GM18858 (cell line): ENCODE measurements at regions not wholly inside any gene's neighbourhood (a gene's known extent, or its start where the extent isn't known, plus 50 kb on each side); places are given as distances from the start of the nearest gene placed in this dataset.
A peak's percentile ranks its signal among the peaks of the same experiment; 100 is the strongest.
"Not testable (repeated sequence)": the region's sequence is repeated elsewhere in the genome, so short reads cannot be mapped to it uniquely, and the experiment has no call there.

Experiments
- ATAC-seq: cut with Tn5 transposase; IDR thresholded peaks from one replicate; pipeline ENCODE4 v1.9.1; 2021; ENCODE audit not compliant: unreplicated experiment

GRCh38 chr6:21909321-21909720 lies 315.8 kb downstream of the SOX4 start:
- ATAC-seq, result no peak

- ATAC-seq, result no peak
Measured at GRCh38 chr6:21911208-21911607, 317.7 kb downstream of the SOX4 start.

GRCh38 chr6:21912151-21912832 lies 318.7 kb downstream of the SOX4 start:
- no peak for ATAC-seq

GRCh38 chr6:21914121-21914973 lies 320.8 kb downstream of the SOX4 start:
- no peak for ATAC-seq

GRCh38 chr6:21915707-21916260 lies 322.2 kb downstream of the SOX4 start:
- no peak for ATAC-seq

- no peak for ATAC-seq
Measured at GRCh38 chr6:21918041-21918440, 324.5 kb downstream of the SOX4 start.

- ATAC-seq, result no peak
Measured at GRCh38 chr6:21918666-21919065, 325.1 kb downstream of the SOX4 start.

- no peak for ATAC-seq
Measured at GRCh38 chr6:21922086-21922485, 328.5 kb downstream of the SOX4 start.

- no peak for ATAC-seq
Measured at GRCh38 chr6:21924002-21924401, 330.5 kb downstream of the SOX4 start.

GRCh38 chr6:21928827-21929226 lies 335.3 kb downstream of the SOX4 start:
- no peak for ATAC-seq

- ATAC-seq, result no peak
Measured at GRCh38 chr6:21931641-21932335, 338.2 kb downstream of the SOX4 start.

- ATAC-seq, result no peak
Measured at GRCh38 chr6:21933351-21933750, 339.8 kb downstream of the SOX4 start.

GRCh38 chr6:21935142-21935541 lies 341.6 kb downstream of the SOX4 start:
- no peak for ATAC-seq

GRCh38 chr6:21935561-21936028 lies 342.0 kb downstream of the SOX4 start:
- ATAC-seq, result peak; percentile 40

GRCh38 chr6:21937466-21937865 lies 343.9 kb downstream of the SOX4 start:
- no peak for ATAC-seq

- not testable (repeated sequence) for ATAC-seq
Measured at GRCh38 chr6:21939066-21939465, 345.5 kb downstream of the SOX4 start.

GRCh38 chr6:21941926-21942325 lies 348.4 kb downstream of the SOX4 start:
- no peak for ATAC-seq

- ATAC-seq, result no peak
Measured at GRCh38 chr6:21942897-21943296, 349.3 kb downstream of the SOX4 start.

- ATAC-seq, result no peak
Measured at GRCh38 chr6:21946298-21946783, 350.5 kb downstream of the PRL start.

- not testable (repeated sequence) for ATAC-seq
Measured at GRCh38 chr6:21947227-21947626, 349.6 kb downstream of the PRL start.

- ATAC-seq, result no peak
Measured at GRCh38 chr6:21947731-21948386, 349.0 kb downstream of the PRL start.
